Endometrial microvascular endothelial cells (primary cell): ENCODE measurements at regions not wholly inside any gene's neighbourhood (a gene's known extent, or its start where the extent isn't known, plus 50 kb on each side); places are given as distances from the start of the nearest gene placed in this dataset.

Experiments
- in situ Hi-C: cut with HindIII; loops from 2 replicates; pipeline ENCODE4 v1.10.0; 2017; ENCODE audit warnings: low sequenced_read_pairs, low pct_unique_long_range_greater_than_20kb; ENCODE audit errors: inconsistent ontology term

- in situ Hi-C loops, result no loop called here
Observed at GRCh38 chr3:158958873-158959272, 157.0 kb downstream of the MFSD1 start.

DNA sequence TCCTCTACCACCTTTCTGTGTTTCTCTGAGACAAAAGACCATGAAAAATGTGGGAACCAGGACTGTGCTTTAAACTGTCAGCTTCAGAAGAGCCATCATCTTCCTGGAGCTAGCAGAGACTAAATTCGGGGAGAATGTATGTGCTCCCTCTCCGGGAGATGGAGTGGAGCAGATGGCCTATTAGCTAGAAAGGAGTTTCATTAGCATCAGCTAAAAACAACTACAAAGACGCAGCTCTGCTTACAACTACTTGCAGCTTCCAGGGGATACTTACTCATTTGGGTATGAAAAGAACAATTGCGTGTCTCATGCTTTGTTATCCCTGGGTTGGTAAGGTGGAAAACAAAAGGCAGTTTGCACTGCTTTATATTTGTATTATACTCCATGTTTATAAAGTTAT lies 159.6 kb downstream of the MFSD1 start:
- in situ Hi-C loops, result no loop called here

GRCh38 chr3:158961911-158962310 lies 160.1 kb downstream of the MFSD1 start:
- in situ Hi-C loops, result no loop called here

GRCh38 chr3:158970006-158970405 lies 168.2 kb downstream of the MFSD1 start:
- in situ Hi-C loops, result no loop called here

DNA sequence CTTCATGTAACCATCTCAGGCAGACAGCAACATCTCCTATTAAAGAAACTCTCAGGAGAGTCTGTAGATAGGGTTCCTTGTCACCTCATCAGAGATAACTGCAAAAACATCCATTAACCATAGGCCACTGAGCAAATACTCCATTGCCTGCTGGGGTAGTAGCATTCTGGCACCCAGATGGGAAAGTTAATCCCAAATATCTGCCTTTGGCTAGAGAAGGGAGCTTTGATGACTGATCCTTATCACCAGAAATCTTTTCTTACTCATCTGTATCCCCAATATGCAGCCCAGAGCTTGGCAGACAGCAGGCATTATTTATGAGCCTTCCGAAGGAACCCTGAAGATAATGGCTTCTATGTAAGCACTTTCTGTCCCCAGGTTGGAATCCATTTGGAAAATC lies 173.1 kb downstream of the MFSD1 start:
- in situ Hi-C loops, result no loop called here

GRCh38 chr3:158976966-158977365 lies 175.1 kb downstream of the MFSD1 start:
- in situ Hi-C loops, result no loop called here

DNA sequence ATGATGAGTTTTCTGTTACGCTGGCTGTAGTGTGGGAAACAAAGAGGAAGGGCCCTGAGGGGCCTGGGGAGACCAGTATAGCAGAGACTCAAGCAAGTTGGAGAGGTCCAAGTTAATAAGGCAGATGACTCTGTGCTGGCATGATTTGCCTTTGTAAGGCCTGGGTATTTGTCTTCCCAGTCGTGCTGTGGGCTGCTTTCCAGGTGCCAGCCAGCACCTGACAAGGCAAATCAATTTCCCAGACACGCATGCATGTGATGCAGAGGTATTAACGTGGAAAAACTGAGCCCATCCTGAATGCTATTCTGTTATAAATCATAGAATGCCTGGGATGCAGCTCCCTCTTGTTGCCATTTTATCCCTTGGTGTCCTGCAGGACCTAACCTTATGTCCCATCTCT lies 175.6 kb downstream of the MFSD1 start:
- in situ Hi-C loops, result no loop called here

DNA sequence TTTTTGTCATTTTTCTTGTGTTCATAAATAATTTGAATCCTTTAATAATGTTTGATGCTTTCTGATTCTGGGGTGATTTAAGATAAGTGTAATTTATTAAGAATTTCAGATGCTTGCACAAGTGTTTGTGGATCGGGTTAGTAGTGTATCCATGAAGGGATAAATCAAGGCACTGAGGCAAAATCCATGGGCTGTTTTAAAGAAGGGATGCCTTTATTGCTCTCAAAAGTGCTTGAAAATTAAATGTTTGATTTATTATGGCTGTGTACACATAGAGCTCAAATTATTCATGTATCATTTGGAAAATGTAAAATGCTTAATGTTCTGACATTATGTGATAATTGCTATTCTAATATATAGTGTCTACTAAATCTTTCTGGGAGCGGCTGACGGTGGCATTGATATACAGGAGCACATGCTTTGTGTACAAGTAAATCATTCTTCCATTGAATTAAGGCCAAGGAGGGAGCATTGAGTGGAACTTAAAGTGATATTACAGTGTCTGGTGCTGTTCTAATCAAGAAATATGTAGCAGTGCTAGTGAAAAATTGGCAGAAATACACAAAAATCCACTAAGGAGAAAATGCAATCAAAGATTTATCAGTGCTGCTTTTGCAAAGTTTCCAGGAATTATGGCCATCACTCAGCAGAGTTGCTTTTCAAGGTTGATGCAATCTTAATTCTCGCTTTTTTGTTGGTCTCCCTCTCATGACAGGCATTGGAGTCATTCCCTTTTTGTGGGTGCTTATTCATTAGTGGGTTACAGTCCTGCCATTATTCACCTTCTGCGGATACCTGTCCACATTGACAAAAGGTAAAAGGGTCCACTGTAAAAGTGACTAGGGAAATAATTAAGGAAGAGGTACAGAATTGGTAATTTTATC lies 181.6 kb downstream of the MFSD1 start:
- in situ Hi-C loops, result no loop called here

DNA sequence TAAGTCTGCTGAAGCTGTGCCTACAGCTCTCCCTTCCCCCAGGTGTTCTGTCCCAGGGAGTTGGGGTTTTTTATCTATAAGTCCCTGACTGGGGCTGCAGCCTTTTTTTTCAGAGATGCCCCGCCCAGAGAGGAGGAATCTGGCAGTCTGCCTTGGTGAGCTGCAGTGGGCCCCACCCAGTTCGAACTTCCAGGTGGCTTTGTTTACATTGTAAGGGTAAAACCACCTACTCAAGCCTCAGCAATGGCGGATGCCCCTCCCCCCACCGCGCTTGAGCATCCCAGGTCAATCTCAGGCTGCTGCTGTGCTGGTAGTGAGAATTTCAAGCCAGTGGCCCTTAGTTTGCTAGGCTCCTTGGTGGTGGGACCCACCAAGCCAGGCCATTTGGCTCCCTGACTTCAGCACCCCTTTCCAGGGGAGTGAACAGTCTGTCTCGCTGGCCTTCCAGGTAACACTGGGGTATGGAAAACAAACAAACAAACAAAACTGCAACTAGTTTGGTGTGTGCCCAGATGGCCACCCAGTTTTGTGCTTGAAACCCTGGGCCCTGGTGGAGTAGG lies 189.4 kb downstream of the MFSD1 start:
- in situ Hi-C loops, result no loop called here

- in situ Hi-C loops, result no loop called here
Observed at GRCh38 chr3:158992463-158992862, 190.6 kb downstream of the MFSD1 start.

- in situ Hi-C loops, result no loop called here
Observed at GRCh38 chr3:158994386-158994785, 192.5 kb downstream of the MFSD1 start.

DNA sequence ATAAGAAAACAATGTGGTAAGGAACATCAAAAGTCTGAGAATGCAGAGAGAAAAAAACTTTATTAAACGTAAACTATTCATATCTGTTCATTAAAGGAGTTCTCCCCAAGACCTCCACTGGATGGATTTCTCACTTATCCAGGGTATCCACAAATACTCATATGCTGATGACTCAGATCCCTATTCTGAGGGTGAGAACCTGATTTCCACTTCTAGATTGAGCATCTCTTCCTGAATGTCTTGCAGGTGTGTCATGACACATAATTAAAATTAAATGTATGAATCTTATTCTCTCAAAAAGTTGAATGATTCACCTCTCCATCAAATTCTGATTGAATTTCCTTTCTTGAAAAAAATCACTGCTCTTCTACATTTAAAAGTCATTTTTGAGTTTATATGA lies 199.9 kb downstream of the MFSD1 start:
- in situ Hi-C loops, result no loop called here

DNA sequence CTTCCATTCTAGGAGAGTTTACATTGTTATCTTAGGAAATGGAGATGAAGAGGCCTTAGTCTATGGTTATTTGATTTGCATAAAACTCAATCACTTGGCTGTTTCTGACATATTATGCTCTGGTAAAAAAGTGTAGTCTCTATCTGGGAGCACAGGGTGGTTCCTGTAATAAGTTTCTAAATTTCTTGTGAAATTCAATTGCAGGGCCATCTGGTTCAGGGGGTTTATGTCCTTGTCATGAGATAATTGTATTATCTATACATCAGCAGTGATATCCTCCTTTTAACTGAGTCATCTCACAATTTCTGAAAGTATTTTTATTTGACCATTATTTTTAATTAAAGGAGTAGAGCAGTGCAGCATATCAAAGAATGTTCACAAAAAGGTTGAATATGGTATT lies 203.3 kb downstream of the MFSD1 start:
- in situ Hi-C loops, result no loop called here

DNA sequence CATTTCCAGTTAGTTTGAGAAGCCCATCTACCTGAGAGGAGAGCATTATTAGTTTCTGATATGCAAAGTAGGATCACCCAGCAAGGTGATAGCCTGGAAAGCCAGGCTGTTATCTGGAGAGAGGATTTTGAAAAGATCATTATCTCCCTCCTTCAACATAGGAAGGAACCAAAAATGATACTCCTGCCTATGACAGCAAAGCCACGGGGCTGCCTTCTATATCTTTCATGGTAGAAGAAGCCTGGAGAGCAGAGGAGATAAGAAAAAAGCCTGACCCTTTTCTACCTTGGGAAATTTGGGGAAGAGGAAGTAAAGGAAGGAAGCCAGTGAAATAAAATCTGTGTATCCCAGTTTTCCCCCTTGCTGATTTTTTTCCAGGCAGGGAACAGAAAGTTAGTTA lies 205.5 kb downstream of the MFSD1 start:
- in situ Hi-C loops, result no loop called here

- in situ Hi-C loops, result no loop called here
Observed at GRCh38 chr3:159008401-159008800, 206.5 kb downstream of the MFSD1 start.

- in situ Hi-C loops, result no loop called here
Observed at GRCh38 chr3:159018341-159018740, 216.5 kb downstream of the MFSD1 start.

DNA sequence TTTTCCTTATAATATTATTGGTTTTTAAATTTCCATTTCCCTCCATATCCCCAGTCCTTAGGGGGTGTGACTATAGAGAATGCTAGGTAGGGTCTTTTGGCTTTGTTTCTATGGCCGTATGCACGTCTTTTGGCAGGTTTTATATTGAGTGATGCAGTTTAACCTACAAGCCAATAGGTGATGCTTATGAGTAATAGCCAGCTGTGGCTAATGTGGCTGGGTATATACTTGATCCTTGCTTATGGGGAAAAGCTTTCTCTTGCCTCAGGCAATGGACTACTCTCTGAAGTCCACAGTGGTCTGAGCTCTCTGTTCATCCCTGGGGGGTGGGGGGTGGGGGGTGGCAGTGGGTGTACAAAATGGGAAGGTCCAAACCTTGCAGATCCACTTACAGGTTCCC lies 223.9 kb downstream of the MFSD1 start:
- in situ Hi-C loops, result no loop called here

DNA sequence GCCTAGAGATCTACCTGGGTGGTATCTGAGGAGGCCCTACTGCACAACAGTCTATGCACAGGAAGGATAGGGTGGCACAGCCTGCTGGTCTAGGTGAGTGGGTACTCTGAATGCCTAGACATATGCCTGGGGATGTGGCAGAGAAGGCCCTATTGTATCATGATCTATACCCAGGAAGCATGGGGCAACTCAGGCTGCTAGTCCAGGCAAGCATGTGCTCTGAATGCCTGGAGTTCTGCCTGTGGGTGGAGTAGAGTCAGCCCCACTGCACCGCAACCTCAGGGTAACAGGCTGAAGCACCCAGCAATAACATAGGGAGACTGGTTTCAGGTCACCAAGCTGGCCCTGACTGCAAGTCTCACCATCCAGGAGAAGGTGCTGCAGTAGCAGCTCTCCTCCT lies 224.7 kb downstream of the MFSD1 start:
- in situ Hi-C loops, result no loop called here

GRCh38 chr3:159028706-159029105 lies 226.9 kb downstream of the MFSD1 start:
- in situ Hi-C loops, result no loop called here

- in situ Hi-C loops, result no loop called here
Observed at GRCh38 chr3:159029306-159030026, 227.6 kb downstream of the MFSD1 start.
